Parathyroid adenoma (tissue), 2 donors: ENCODE measurements at regions not wholly inside any gene's neighbourhood (a gene's known extent, or its start where the extent isn't known, plus 50 kb on each side); places are given as distances from the start of the nearest gene placed in this dataset.

Source experiments
- H2AFZ ChIP-seq: fragments of 300-600 bp; sonication (generic); one replicate; pipeline ENCODE4 v1.7.0; 2017; ENCODE audit warnings: antibody characterized with exemption, mild to moderate bottlenecking
- H3K27ac ChIP-seq: fragments of 300-600 bp; sonication (generic); one replicate; pipeline ENCODE4 v1.7.0; 2017
- H3K27me3 ChIP-seq: fragments of 300-600 bp; sonication (generic); one replicate; pipeline ENCODE4 v1.7.0; 2017; ENCODE audit warnings: low read length; ENCODE audit not compliant: control insufficient read depth, insufficient read depth
- H3K36me3 ChIP-seq: fragments of 300-600 bp; sonication (generic); one replicate; pipeline ENCODE4 v1.7.0; 2017; ENCODE audit warnings: low read length; ENCODE audit not compliant: control insufficient read depth, insufficient read depth
- H3K4me1 ChIP-seq: fragments of 300-600 bp; sonication (generic); one replicate; pipeline ENCODE4 v1.7.0; 2017; ENCODE audit warnings: control low read depth
- H3K4me2 ChIP-seq: fragments of 300-600 bp; sonication (generic); one replicate; pipeline ENCODE4 v1.7.0; 2017; ENCODE audit warnings: low read length
- H3K4me3 ChIP-seq: fragments of 300-600 bp; sonication (generic); one replicate; pipeline ENCODE4 v1.7.0; 2017; ENCODE audit warnings: low read depth, low read length
- H3K79me2 ChIP-seq: fragments of 300-600 bp; sonication (generic); one replicate; pipeline ENCODE4 v1.7.0; 2017; ENCODE audit warnings: control low read depth
- H3K9ac ChIP-seq: fragments of 300-600 bp; sonication (generic); one replicate; pipeline ENCODE4 v1.7.0; 2017; ENCODE audit warnings: mild to moderate bottlenecking
- H3K9me3 ChIP-seq: fragments of 300-600 bp; sonication (generic); one replicate; pipeline ENCODE4 v1.7.0; 2017; ENCODE audit warnings: low read length; ENCODE audit not compliant: control insufficient read depth
- CTCF ChIP-seq: fragments of 300-600 bp; sonication (generic); IDR thresholded peaks from one replicate; pipeline ENCODE4 v1.7.0; 2017; ENCODE audit warnings: antibody characterized with exemption, mild to moderate bottlenecking
- donor health status: primary hyperparathyroidism.

DNA sequence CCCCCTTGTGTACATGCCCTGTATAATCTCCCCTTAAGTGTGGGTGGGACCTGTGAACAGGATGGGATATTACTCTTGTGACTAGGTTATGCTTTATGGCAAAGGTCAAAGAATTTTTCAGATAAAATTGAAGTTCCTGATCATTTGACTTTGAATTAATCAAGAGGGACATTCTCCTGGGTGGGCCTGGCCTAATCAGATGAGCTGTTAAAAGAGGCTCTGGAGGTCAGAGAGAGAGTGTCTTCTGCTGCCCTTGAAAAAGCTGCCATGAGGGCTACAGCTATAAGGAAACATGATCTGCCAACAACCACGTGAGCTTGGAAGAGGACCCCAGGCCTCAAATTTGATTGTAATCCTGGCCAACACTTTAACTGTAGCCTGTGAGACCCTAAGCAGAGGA lies 125.6 kb upstream of the CSF3R start:
- Histone ChIP-seq H3K27me3 (no peaks in the 10 kb centered on the region), H3K4me1 (no peaks in the 10 kb centered on the region), H3K9ac (no peak overlapping the region), H3K4me2 (no peak overlapping the region), H3K36me3 (no peaks in the 10 kb centered on the region), H3K79me2 (no peaks in the 10 kb centered on the region), H3K27ac (no peak overlapping the region), H2AFZ (no peak overlapping the region), H3K9me3 (no peaks in the 10 kb centered on the region), H3K4me3 (no peak overlapping the region)
- TF ChIP-seq CTCF = no peak

GRCh38 chr1:36607263-36607651 lies 124.5 kb upstream of the CSF3R start:
- no peak overlapping the region for H3K27ac ChIP-seq
- H3K9ac ChIP-seq = no peak overlapping the region
- no peaks in the 10 kb centered on the region for H3K27me3 ChIP-seq
- TF ChIP-seq CTCF = no peak
- H3K4me3 ChIP-seq = no peak overlapping the region
- H3K36me3 ChIP-seq = no peaks in the 10 kb centered on the region
- no peak overlapping the region for H2AFZ ChIP-seq
- H3K79me2 ChIP-seq = no peaks in the 10 kb centered on the region
- H3K9me3 ChIP-seq = no peaks in the 10 kb centered on the region
- no peaks in the 10 kb centered on the region for H3K4me1 ChIP-seq
- no peak overlapping the region for H3K4me2 ChIP-seq

GRCh38 chr1:36606641-36607262 lies 124.0 kb upstream of the CSF3R start:
- no peaks in the 10 kb centered on the region for H3K9me3 ChIP-seq
- no peak overlapping the region for H3K4me3 ChIP-seq
- H3K27ac ChIP-seq = no peak overlapping the region

GRCh38 chr1:36605942-36606640 lies 123.4 kb upstream of the CSF3R start:
- H3K4me1 ChIP-seq = no peaks in the 10 kb centered on the region
- TF ChIP-seq CTCF = no peak
- no peak overlapping the region for H2AFZ ChIP-seq
- H3K36me3 ChIP-seq = no peaks in the 10 kb centered on the region
- no peaks in the 10 kb centered on the region for H3K79me2 ChIP-seq
- no peak overlapping the region for H3K4me2 ChIP-seq
- no peak overlapping the region for H3K4me3 ChIP-seq
- H3K27me3 ChIP-seq = no peaks in the 10 kb centered on the region
- no peak overlapping the region for H3K27ac ChIP-seq
- H3K9ac ChIP-seq = no peak overlapping the region
- no peaks in the 10 kb centered on the region for H3K9me3 ChIP-seq

More at GRCh38 chr1:36606641-36607262, 124.0 kb upstream of the CSF3R start:
- Histone ChIP-seq H3K4me2 (no peak overlapping the region), H2AFZ (no peak overlapping the region), H3K27me3 (no peaks in the 10 kb centered on the region), H3K4me1 (no peaks in the 10 kb centered on the region), H3K9ac (no peak overlapping the region), H3K36me3 (no peaks in the 10 kb centered on the region), H3K79me2 (no peaks in the 10 kb centered on the region)
- TF ChIP-seq CTCF = no peak

DNA sequence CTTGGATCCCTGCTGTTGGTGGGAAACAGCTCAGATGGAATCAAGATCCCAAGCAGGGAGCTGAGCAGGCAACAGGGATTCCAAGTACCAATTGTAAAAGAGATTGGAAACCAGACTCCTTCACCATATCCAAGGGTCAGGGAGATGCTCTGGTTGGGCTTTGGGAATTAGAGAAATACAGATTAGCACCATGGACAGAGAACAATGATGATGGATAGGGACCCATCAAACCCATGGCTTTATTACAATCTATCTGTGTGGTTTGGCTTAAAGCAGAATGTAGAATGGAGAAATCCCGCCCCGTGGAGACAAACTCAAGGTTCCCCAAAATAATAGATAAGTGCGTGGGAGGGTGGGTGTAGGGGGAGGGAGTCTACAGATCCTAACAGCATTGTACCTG lies 120.7 kb upstream of the CSF3R start:
- Histone ChIP-seq H3K36me3 (no peaks in the 10 kb centered on the region), H3K27me3 (no peaks in the 10 kb centered on the region), H3K79me2 (no peaks in the 10 kb centered on the region), H2AFZ (no peak overlapping the region), H3K4me2 (no peak overlapping the region), H3K9ac (no peak overlapping the region), H3K27ac (no peak overlapping the region), H3K9me3 (no peaks in the 10 kb centered on the region), H3K4me1 (no peaks in the 10 kb centered on the region), H3K4me3 (no peak overlapping the region)
- TF ChIP-seq CTCF = no peak
